RWPE2 (cell line): ENCODE measurements at regions not wholly inside any gene's neighbourhood (a gene's known extent, or its start where the extent isn't known, plus 50 kb on each side); places are given as distances from the start of the nearest gene placed in this dataset.

Experiments used
- ATAC-seq: fragments of 200-7000 bp; cut with Tn5 transposase; 3 replicates; pipeline ENCODE4 v1.9.1; 2021; ENCODE audit warnings: low read depth
- DNase-seq: peaks from one replicate; pipeline ENCODE4 v3.0.0-alpha.2; 2020; ENCODE audit warnings: low spot score
- H3K27ac ChIP-seq: fragments of 450-650 bp; 2 replicates; pipeline ENCODE4 v1.5.1; 2017; ENCODE audit warnings: mild to moderate bottlenecking; ENCODE audit not compliant: poor library complexity, severe bottlenecking
- H3K27me3 ChIP-seq: fragments of 250-450 bp; sonication (Bioruptor Pico); 2 replicates; pipeline ENCODE4 v1.5.1; 2021; ENCODE audit warnings: mild to moderate bottlenecking, moderate library complexity; ENCODE audit not compliant: insufficient read depth, poor library complexity, severe bottlenecking
- H3K36me3 ChIP-seq: fragments of 250-450 bp; sonication (Bioruptor Pico); 2 replicates; pipeline ENCODE4 v1.5.1; 2020; ENCODE audit warnings: low read depth, mild to moderate bottlenecking, moderate library complexity
- H3K4me1 ChIP-seq: fragments of 250-450 bp; sonication (Bioruptor Pico); 2 replicates; pipeline ENCODE4 v1.5.1; 2021; ENCODE audit warnings: mild to moderate bottlenecking, moderate library complexity; ENCODE audit not compliant: insufficient read depth, poor library complexity, severe bottlenecking
- H3K4me3 ChIP-seq: fragments of 250-450 bp; sonication (Bioruptor Pico); 2 replicates; pipeline ENCODE4 v1.5.1; 2021; ENCODE audit warnings: mild to moderate bottlenecking, moderate library complexity; ENCODE audit not compliant: severe bottlenecking
- H3K9me3 ChIP-seq: fragments of 250-450 bp; sonication (Bioruptor Pico); 2 replicates; pipeline ENCODE4 v1.5.1; 2021; ENCODE audit warnings: mild to moderate bottlenecking, moderate library complexity; ENCODE audit not compliant: severe bottlenecking
- TF ChIP-seq, protein P1 (sequence below): fragments of 450-650 bp; IDR thresholded peaks from one replicate; pipeline ENCODE4 v1.5.1; 2017; ENCODE audit warnings: mild to moderate bottlenecking, moderate library complexity; ENCODE audit not compliant: poor library complexity, severe bottlenecking

DNA sequence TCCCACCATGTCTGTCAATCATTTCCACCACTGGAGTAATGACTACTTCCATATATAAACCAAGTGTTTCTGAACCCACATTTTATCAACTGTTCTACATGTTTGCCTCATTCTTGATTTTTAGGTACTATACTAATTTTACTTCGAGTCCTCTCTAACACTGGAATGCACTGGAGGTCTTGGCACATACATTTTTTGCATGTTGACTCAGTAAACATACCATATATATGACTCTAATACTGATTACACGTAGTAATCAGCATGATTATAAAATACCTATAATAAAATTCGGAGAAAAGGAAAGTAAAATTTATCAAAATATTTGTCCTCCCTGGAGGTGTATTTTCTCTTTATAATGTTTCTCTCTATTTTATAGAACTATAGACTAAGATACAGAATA, 621.7 kb upstream of the NUDT12 start:
- Histone ChIP-seq H3K36me3 (no peaks in the 10 kb centered on the region), H3K27me3 (no peaks in the 10 kb centered on the region), H3K4me3 (no peak overlapping the region), H3K4me1 (no peaks in the 10 kb centered on the region), H3K27ac (no peak overlapping the region), H3K9me3 (peaks cover 5% of the 10 kb centered on the region)
- ATAC-seq = peak; percentile 41; the same call in 2 of the 3 replicates
- TF ChIP-seq, protein P1, sequence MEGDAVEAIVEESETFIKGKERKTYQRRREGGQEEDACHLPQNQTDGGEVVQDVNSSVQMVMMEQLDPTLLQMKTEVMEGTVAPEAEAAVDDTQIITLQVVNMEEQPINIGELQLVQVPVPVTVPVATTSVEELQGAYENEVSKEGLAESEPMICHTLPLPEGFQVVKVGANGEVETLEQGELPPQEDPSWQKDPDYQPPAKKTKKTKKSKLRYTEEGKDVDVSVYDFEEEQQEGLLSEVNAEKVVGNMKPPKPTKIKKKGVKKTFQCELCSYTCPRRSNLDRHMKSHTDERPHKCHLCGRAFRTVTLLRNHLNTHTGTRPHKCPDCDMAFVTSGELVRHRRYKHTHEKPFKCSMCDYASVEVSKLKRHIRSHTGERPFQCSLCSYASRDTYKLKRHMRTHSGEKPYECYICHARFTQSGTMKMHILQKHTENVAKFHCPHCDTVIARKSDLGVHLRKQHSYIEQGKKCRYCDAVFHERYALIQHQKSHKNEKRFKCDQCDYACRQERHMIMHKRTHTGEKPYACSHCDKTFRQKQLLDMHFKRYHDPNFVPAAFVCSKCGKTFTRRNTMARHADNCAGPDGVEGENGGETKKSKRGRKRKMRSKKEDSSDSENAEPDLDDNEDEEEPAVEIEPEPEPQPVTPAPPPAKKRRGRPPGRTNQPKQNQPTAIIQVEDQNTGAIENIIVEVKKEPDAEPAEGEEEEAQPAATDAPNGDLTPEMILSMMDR = no peak
- DNase-seq = no peak

DNA sequence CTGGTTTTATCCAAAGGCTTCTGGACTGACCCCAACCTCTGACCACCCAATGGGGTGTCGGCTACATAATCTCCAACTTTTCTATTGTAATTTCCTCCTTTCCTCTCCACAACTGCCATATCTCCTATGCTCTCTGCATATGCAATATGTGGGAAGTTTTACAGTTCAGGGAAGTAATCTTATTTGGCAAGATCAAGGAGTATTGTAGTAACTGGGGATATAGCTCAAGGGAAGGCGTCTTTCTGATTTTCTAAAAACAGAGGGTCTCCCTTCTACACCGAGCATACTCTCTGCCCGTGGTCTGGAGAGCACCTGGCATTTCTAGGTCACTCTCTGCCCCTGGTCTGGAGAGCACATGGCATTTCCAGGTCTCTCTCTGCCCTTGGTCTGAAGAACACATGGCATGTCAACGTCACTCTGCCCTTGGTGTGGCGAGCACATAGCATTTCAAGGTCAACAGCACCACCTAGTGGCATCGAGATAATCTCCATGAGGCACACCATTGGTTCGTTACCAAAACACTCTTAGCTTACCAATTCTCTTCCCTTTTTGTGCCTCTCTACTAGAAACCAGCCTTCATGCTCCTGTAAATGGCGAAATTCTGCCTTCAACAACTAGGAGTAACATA, 616.4 kb upstream of the NUDT12 start:
- ATAC-seq = peak; percentile 71; the same call in 2 of the 3 replicates
- Histone ChIP-seq H3K36me3 (no peaks in the 10 kb centered on the region), H3K4me3 (no peak overlapping the region)

DNA sequence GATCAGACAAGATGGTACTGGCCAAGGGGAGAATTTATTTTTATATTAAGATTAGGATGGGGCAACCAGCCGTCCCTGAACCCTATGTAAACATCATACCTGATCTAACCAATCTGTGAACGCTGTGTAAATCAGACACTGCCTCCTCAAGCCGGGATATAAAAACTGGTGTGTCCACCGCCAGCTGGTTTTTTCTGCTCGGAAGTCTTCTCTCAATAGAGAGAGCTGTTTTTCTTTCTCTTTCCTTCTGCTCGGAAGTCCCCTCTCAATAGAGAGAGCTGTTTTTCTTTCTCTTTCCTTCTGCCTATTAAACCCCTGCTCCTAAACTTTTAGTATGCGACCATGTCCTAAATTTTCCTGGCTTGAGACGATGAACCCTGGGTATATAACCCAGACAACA, 615.5 kb upstream of the NUDT12 start:
- Histone ChIP-seq H3K4me3 (no peak overlapping the region), H3K4me1 (no peaks in the 10 kb centered on the region), H3K27me3 (peaks cover 11% of the 10 kb centered on the region), H3K9me3 (peaks cover 3% of the 10 kb centered on the region), H3K27ac (no peak overlapping the region), H3K36me3 (no peaks in the 10 kb centered on the region)
- DNase-seq = no peak
- TF ChIP-seq, protein P1 = no peak
- ATAC-seq = no peak

More for the DNA sequence above, 616.4 kb upstream of the NUDT12 start:
- TF ChIP-seq, protein P1 = peak; percentile 60
- H3K27ac ChIP-seq = no peak overlapping the region
- no peaks in the 10 kb centered on the region for H3K4me1 ChIP-seq
- peaks cover 3% of the 10 kb centered on the region for H3K9me3 ChIP-seq
- peaks cover 11% of the 10 kb centered on the region for H3K27me3 ChIP-seq
- no peak for DNase-seq

DNA sequence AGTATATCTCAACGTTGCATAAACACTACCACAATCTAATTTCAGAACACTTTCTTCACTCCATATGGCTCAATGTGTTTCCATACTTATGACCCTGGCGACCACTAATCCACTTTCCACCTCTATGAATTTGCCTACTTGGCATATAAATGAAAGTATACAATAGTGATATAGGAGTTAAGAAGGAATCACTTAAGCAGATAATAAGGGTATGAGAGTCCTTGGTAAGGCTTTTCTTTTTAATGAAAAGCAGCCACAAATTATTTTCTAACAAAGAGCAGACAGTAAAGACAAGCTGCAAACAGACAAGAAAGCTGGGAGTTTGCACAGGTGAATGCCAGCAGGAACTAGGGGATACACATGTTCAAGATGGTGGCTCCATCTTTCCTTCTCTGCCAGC, 615.1 kb upstream of the NUDT12 start:
- Histone ChIP-seq H3K4me3 (no peak overlapping the region), H3K36me3 (no peaks in the 10 kb centered on the region), H3K27ac (no peak overlapping the region), H3K27me3 (peaks cover 11% of the 10 kb centered on the region), H3K4me1 (no peaks in the 10 kb centered on the region), H3K9me3 (peaks cover 3% of the 10 kb centered on the region)
- ATAC-seq = no peak
- TF ChIP-seq, protein P1 = no peak
- DNase-seq = no peak

DNA sequence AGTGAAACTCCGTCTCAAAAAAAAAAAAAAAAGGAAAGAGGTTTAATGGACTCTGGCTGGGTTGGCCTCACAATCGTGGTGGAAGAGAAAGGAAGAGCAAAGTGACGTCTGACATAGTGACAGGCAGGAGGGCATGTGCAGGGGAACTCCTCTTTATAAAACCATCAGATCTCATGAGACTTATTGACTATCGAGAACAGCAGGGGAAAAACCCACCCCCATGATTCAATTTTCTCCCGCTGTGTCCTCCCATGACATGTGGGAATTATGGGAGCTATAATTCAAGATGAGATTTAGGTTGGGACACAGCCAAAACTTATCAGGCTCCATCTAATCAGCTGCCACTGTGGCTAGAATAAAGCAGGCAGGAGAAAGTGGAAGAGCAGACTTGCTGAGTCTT, 610.4 kb upstream of the NUDT12 start:
- H3K9me3 ChIP-seq = no peaks in the 10 kb centered on the region
- TF ChIP-seq, protein P1 = no peak
- no peak overlapping the region for H3K4me3 ChIP-seq
- no peaks in the 10 kb centered on the region for H3K36me3 ChIP-seq
- no peak for ATAC-seq
- peaks cover 27% of the 10 kb centered on the region for H3K27me3 ChIP-seq
- H3K4me1 ChIP-seq = no peaks in the 10 kb centered on the region
- DNase-seq = no peak
- no peak overlapping the region for H3K27ac ChIP-seq
